ENCODE measurements at regions not wholly inside any gene's neighbourhood (a gene's known extent, or its start where the extent isn't known, plus 50 kb on each side); places are given as distances from the start of the nearest gene placed in this dataset.

DNA sequence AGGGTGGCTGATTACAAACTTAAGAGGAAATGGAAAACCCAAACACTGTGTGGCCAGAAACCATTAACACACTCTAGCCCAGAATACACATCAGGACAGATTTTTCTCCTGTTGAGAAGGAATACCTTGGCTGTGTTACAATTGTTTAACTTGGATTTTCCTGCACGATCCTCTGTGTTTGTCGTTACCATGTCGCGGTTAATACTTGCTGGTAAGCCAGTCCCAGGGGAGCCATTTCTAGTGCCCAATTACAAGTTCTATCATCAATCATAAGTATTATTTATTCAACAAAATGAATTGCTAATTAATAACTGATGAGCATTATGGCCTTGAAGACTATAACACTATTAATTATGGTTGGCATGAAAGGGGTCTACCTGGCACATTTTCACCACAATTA is 146.8 kb downstream of the LNPK start:
- TF ChIP-seq, protein P1, sequence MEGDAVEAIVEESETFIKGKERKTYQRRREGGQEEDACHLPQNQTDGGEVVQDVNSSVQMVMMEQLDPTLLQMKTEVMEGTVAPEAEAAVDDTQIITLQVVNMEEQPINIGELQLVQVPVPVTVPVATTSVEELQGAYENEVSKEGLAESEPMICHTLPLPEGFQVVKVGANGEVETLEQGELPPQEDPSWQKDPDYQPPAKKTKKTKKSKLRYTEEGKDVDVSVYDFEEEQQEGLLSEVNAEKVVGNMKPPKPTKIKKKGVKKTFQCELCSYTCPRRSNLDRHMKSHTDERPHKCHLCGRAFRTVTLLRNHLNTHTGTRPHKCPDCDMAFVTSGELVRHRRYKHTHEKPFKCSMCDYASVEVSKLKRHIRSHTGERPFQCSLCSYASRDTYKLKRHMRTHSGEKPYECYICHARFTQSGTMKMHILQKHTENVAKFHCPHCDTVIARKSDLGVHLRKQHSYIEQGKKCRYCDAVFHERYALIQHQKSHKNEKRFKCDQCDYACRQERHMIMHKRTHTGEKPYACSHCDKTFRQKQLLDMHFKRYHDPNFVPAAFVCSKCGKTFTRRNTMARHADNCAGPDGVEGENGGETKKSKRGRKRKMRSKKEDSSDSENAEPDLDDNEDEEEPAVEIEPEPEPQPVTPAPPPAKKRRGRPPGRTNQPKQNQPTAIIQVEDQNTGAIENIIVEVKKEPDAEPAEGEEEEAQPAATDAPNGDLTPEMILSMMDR (IDR thresholded peaks at IDR 0.05) = no peak
- TF ChIP-seq POLR2A (IDR thresholded peaks at IDR 0.05) = no peak

Data from testis (tissue), 2 donors.